ENCODE measurements at regions not wholly inside any gene's neighbourhood (a gene's known extent, or its start where the extent isn't known, plus 50 kb on each side); places are given as distances from the start of the nearest gene placed in this dataset.

DNA sequence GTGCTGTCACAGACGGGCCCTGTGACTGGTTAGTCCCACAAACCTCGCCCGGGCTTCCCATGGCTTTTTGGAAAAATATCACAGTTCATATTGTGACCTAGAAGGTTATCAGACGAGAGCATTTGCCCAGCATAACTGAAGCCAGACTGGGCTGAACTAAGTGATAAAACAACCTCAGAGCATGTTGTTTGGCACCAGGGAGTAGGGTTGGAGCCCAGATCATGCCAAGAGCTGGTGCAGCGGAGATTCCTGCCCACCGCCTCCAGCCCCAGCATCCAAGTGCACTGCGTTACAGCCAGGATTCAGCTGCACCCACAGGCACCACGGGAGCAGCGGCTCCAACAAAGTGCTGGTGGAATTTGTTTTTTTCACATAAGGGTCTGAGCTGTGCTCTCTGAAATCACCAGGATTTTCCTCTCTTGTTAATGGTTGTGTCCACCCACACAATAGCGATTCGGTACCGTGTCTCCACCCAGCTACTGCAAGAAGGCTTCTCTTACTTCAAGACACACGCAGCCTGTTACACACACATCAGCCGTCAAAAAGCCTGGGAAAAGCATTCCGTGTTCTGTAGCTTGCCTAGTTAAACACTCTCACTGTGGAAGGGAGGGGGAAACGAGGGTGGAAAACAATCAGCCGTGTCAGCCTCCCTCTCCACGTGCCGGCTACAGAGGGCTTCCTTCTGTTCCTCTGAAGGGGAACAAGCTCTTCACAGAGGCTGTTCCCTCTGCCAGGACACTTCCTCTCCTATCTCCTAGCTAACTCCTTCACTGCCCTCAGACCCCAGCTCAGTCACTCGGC, 273.8 kb downstream of the C16orf95 start:
- TF ChIP-seq GATA3 (IDR thresholded peaks at IDR 0.05; ENCODE audit: low read depth, low read length), result no peak
- TF ChIP-seq GATA2 (IDR thresholded peaks at IDR 0.05; ENCODE audit: low read depth, low read length), result no peak
